Vagina (tissue), 2 donors: ENCODE measurements at regions not wholly inside any gene's neighbourhood (a gene's known extent, or its start where the extent isn't known, plus 50 kb on each side); places are given as distances from the start of the nearest gene placed in this dataset.

Experiments used
- DNase-seq, 2 donors: peaks; one replicate each; pipeline ENCODE4 v3.0.0-alpha.2; 2017; ENCODE audit errors: extremely low spot score in 2 of 2
- H3K27ac ChIP-seq: fragments of 200-600 bp; sonication (generic); one replicate; pipeline ENCODE4 v1.5.1; 2019
- H3K27me3 ChIP-seq: fragments of 200-600 bp; sonication (generic); one replicate; pipeline ENCODE4 v1.5.1; 2019
- H3K36me3 ChIP-seq, 2 donors: fragments of 200-600 bp; sonication (generic); one replicate each; pipeline ENCODE4 v1.5.1; 2017 to 2019
- H3K4me1 ChIP-seq: fragments of 200-600 bp; sonication (generic); one replicate; pipeline ENCODE4 v1.5.1; 2019
- H3K4me3 ChIP-seq, 2 donors: fragments of 200-600 bp; sonication (generic); 1 replicate in 1 of 2; 2 replicates in 1 of 2; pipeline ENCODE4 v1.5.1; 2016 to 2019
- H3K9me3 ChIP-seq: fragments of 200-600 bp; sonication (generic); one replicate; pipeline ENCODE4 v1.5.1; 2019
- CTCF ChIP-seq, 3 experiments: fragments of 450-650 bp in 2 of 3; fragments of 200-600 bp in 1 of 3; sonication (generic) in 1 of 3; IDR thresholded peaks; one replicate each; pipeline ENCODE4 v1.5.1; 2017 to 2019; ENCODE audit warnings: antibody characterized with exemption in 3 of 3, mild to moderate bottlenecking in 2 of 3, moderate library complexity in 2 of 3
- POLR2A ChIP-seq, 2 donors: fragments of 450-650 bp; IDR thresholded peaks; one replicate each; pipeline ENCODE4 v1.6.1; 2017; ENCODE audit warnings: antibody characterized with exemption in 2 of 2, mild to moderate bottlenecking in 2 of 2, moderate library complexity in 2 of 2
- POLR2AphosphoS5 ChIP-seq, 2 donors: sonication (generic); formaldehyde crosslinking; IDR thresholded peaks; one replicate each; pipeline ENCODE4 v1.9.0; 2017; ENCODE audit warnings: antibody characterized with exemption in 2 of 2, mild to moderate bottlenecking in 2 of 2, low read depth in 1 of 2; ENCODE audit not compliant: insufficient read depth in 1 of 2
- intact Hi-C: fragments of 100-400 bp; cut with DNase I; formaldehyde crosslinking; loops from one replicate; pipeline ENCODE4 v1.15.1; 2023

- DNase-seq: no peak
- TF ChIP-seq POLR2A (IDR thresholded peaks at IDR 0.05) (no peak), CTCF (IDR thresholded peaks at IDR 0.05) (no peak), POLR2AphosphoS5 (IDR thresholded peaks at IDR 0.05; ENCODE audit: insufficient read depth in 1 of 2, low read depth in 1 of 2) (no peak)
- Histone ChIP-seq H3K9me3 (no peaks in the 10 kb centered on the region), H3K4me1 (no peaks in the 10 kb centered on the region), H3K27me3 (no peaks in the 10 kb centered on the region), H3K4me3 (no peak overlapping the region), H3K36me3 (no peaks in the 10 kb centered on the region), H3K27ac (no peak overlapping the region)
- intact Hi-C loops: no loop called here
Observed at GRCh38 chr10:63738410-63738809, 217.2 kb downstream of the REEP3 start.

- Histone ChIP-seq H3K27me3 (no peaks in the 10 kb centered on the region), H3K27ac (no peak overlapping the region), H3K9me3 (no peaks in the 10 kb centered on the region), H3K4me1 (no peaks in the 10 kb centered on the region), H3K36me3 (no peaks in the 10 kb centered on the region), H3K4me3 (no peak overlapping the region)
- TF ChIP-seq CTCF (IDR thresholded peaks at IDR 0.05) (no peak), POLR2A (IDR thresholded peaks at IDR 0.05) (no peak), POLR2AphosphoS5 (IDR thresholded peaks at IDR 0.05; ENCODE audit: insufficient read depth in 1 of 2, low read depth in 1 of 2) (peak in 1 of 2 donors; percentile 11)
- DNase-seq: no peak
- intact Hi-C loops: no loop called here
Observed at GRCh38 chr10:63744060-63744941, 223.1 kb downstream of the REEP3 start.

GRCh38 chr10:63749915-63750314 is 228.7 kb downstream of the REEP3 start:
- no peak overlapping the region for H3K4me3 ChIP-seq
- H3K9me3 ChIP-seq: no peaks in the 10 kb centered on the region
- TF ChIP-seq POLR2A (IDR thresholded peaks at IDR 0.05) (no peak), POLR2AphosphoS5 (IDR thresholded peaks at IDR 0.05; ENCODE audit: insufficient read depth in 1 of 2, low read depth in 1 of 2) (no peak)
- DNase-seq: no peak
- no peak overlapping the region for H3K27ac ChIP-seq
- no peaks in the 10 kb centered on the region for H3K27me3 ChIP-seq
- intact Hi-C loops: no loop called here
- no peaks in the 10 kb centered on the region for H3K4me1 ChIP-seq
- no peaks in the 10 kb centered on the region for H3K36me3 ChIP-seq

GRCh38 chr10:63751836-63752235 is 230.6 kb downstream of the REEP3 start:
- H3K27me3 ChIP-seq: no peaks in the 10 kb centered on the region
- H3K4me1 ChIP-seq: no peaks in the 10 kb centered on the region
- intact Hi-C loops: no loop called here
- H3K27ac ChIP-seq: no peak overlapping the region
- H3K4me3 ChIP-seq: no peak overlapping the region
- TF ChIP-seq POLR2AphosphoS5 (IDR thresholded peaks at IDR 0.05; ENCODE audit: insufficient read depth in 1 of 2, low read depth in 1 of 2) (no peak), POLR2A (IDR thresholded peaks at IDR 0.05) (no peak), CTCF (IDR thresholded peaks at IDR 0.05) (no peak)
- no peaks in the 10 kb centered on the region for H3K9me3 ChIP-seq
- DNase-seq: no peak
- H3K36me3 ChIP-seq: no peaks in the 10 kb centered on the region

DNA sequence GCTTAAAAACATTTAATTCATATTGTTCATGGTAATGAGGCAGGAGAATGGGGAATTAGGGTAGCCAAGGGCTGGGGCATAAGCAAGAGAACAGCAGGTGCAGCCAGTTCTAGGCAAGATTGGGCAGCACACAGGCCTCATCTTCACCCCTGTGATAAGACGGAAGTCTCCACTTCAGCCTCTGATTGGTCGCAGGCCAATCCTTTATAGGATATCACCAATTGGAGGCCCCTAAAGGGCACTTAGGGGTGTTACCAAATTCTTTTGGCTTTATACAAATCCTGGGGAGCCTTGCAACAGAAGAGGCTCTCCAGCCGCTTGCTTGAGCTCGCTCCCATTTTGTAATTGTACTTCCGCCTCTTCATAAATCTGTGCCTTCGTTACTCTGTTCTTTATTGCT is 231.1 kb downstream of the REEP3 start:
- no peaks in the 10 kb centered on the region for H3K27me3 ChIP-seq
- H3K36me3 ChIP-seq: no peaks in the 10 kb centered on the region
- intact Hi-C loops: no loop called here
- no peaks in the 10 kb centered on the region for H3K4me1 ChIP-seq
- no peaks in the 10 kb centered on the region for H3K9me3 ChIP-seq
- DNase-seq: no peak
- no peak overlapping the region for H3K27ac ChIP-seq
- H3K4me3 ChIP-seq: no peak overlapping the region
- TF ChIP-seq POLR2A (IDR thresholded peaks at IDR 0.05): no peak
- TF ChIP-seq CTCF (IDR thresholded peaks at IDR 0.05): no peak
- TF ChIP-seq POLR2AphosphoS5 (IDR thresholded peaks at IDR 0.05; ENCODE audit: insufficient read depth in 1 of 2, low read depth in 1 of 2): no peak
